ENCODE measurements at regions not wholly inside any gene's neighbourhood (a gene's known extent, or its start where the extent isn't known, plus 50 kb on each side); places are given as distances from the start of the nearest gene placed in this dataset.
"Not testable (repeated sequence)": the region's sequence is repeated elsewhere in the genome, so short reads cannot be mapped to it uniquely, and the experiment has no call there.

DNA sequence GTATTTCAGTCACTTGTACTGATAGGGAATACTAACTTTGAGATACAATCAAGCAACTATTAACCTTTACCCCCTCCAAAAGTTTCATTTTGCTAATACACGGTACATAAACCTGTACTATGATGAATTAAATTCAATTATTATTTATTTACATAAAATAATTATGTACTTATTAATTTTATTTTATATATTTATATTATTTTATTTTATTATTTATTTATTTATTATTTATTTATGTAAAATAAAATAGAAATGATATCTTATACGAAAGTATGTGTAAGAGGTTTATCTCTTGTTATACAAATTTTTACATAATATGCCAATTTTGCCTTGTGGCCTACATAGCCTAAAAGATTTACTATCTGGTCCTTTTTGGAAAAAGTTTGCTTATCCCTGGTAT lies 564.3 kb downstream of the SLITRK5 start:
- DNase-seq (ENCODE audit: low read depth) = no peak

DNA sequence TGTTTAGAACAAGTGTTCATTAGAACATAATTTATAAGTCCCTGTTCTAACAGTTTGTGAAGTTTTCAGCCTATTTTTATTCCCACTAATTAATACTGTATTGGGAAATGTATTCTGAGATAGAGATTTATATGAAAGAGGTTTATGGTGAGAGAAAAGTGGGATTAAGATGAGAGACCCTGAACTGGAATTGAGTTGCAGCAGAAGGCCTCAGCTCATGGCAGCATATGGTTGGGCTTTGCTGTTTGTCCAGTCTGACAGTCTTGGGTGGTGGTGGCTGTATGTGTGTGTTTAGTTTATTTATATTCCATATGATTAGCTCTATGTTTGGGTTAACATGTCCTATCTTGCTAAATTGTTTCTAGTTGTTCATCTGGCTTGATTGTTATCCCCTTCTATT lies 575.1 kb downstream of the SLITRK5 start:
- no peak for DNase-seq (ENCODE audit: low read depth)

DNA sequence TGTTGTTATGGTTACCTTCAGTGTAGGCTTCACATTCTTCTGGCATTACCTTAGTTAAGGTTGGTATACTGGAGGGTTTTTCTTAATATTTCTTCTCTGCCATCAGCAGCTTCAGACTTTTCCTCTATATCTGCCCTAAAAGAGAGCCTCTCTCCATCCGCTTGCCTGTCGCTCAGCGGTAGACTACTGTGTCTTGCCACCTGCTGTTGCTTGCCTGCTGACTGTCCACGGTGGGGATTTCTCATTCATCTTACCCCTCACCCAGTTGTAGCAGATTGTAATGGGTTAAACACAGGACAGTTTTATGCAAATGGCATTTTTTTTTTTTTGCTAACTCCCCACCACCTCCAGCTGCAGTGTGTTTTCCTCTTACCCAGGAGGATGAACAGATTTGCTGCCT lies 577.2 kb downstream of the SLITRK5 start:
- no peak for DNase-seq (ENCODE audit: low read depth)

DNA sequence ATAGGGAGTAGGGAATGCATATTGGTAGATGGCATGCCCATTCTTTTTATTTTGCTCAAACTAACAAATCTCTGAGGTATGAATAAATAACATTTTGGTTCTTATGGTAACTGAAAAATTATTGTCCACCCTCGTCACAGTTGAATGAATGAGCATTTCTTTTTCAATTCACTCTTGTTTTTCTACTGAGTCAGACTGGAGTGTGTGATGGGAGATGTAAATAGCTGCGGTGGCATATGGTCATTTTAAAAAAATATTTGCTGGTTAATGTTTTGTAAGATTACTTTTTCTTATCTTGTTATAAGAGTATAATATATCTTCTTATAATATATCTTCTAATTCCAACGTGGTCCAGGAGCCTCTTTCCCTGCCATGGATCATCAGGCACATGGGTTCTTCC lies 586.5 kb downstream of the SLITRK5 start:
- DNase-seq (ENCODE audit: low read depth) = no peak

DNA sequence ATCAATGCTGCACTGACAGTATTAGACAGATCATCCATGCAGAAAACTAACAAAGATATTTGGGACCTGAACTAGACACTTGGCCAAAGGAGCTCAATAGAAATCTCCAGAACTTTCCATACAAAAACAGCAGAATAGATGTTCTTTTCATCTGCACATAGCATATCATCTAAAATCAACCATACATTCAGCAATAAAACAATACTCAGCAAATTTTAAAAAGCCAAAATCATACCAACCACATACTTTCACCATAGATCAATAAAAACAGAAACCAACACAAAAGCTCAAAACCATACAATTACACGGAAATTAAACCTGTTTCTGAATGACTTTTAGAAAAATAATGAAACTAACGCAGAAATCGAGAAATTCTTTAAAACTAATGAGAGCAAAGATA lies 592.6 kb downstream of the SLITRK5 start:
- no peak for DNase-seq (ENCODE audit: low read depth)

DNA sequence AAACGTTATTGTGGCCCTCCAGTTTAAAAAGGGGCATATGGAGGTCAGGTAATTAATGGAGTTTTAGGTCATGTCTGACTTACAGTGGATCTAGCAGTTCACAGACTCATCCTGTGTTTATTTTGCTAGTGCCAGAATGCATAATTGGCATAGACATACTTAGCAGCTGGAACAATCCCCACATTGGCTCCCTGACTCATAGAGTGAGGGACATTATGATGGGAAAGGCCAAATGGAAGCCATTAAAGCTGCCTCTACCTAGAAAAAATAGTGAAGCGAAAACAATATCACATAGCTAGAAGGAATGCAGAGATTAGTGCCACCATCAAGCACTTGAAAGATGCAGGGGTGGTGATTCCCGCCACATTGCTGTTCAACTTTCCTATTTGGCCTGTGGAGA lies 610.7 kb downstream of the SLITRK5 start:
- no peak for DNase-seq (ENCODE audit: low read depth)

DNA sequence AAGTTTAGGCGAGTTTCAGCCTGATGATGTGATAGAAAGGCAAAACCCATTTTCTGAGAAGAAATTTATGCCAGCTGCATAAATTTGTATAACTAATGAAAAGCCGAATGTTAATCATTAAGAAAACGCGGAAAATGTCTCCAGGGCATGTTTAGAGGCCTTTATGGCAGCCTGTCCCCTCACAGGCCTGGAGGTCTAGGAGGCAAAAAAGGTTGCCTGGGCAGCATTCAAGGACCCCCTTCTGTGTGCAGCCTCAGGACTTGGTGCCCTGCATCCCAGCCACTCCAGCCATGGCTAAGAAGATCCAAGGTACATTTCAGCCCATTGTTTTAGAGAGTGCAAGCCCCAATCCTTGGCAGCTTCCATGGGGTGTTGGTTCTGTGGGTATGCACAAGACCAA lies 614.2 kb downstream of the SLITRK5 start:
- no peak for DNase-seq (ENCODE audit: low read depth)

DNA sequence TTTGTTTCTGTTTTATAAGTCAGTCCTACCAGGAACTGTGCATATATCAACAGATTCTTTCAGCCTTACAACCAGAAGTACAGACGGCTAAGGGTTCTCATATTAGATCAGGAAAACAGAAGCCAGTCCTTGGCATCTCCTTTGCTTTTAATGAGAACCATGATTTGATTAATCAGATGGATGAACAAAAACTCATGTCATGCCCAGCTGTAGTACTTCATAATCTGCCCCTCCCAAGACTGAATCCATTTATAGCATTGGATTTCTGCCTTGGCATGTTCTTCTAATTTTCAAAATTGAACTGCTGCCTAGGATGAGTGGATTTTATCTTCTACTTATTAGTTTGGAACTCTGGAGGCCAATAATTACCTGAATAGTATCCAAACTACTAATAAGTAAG lies 617.2 kb downstream of the SLITRK5 start:
- no peak for DNase-seq (ENCODE audit: low read depth)

DNA sequence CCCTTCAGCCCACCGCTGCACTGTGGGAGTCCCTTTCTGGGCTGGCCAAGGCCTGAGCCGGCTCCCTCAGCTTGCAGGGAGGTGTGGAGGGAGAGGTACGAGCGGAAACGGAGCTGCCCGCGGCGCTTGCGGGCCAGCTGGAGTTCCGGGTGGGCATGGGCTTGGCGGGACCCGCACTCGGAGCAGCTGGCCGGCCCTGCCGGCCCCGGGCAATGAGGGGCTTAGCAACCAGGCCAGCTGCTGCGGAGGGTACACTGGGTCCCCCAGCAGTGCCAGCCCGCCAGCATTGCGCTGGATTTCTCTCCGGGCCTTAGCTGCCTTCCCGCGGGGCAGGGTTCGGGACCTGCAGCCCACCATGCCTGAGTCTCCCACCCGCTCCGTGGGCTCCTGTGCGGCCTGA lies 620.6 kb downstream of the SLITRK5 start:
- not testable (repeated sequence) for DNase-seq (ENCODE audit: low read depth)

DNA sequence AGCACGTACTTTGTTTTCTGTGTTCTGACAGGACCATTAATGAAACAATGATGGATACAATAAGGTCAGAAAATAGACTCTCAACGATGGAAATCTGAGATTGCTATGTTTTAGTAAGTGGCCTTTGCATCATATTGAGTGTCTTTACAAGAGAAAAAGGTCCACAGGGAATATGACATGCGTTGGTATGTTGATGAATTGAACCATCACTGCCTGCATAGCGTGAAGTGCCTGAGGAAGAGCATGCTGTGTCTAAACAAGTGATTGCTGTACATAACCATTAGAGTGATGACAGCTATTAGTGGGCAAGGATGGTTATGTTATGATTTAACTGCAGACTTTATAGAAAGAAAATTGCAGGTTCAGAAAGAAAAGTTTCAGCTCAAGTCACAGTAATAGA lies 623.2 kb downstream of the SLITRK5 start:
- DNase-seq (ENCODE audit: low read depth) = no peak

DNA sequence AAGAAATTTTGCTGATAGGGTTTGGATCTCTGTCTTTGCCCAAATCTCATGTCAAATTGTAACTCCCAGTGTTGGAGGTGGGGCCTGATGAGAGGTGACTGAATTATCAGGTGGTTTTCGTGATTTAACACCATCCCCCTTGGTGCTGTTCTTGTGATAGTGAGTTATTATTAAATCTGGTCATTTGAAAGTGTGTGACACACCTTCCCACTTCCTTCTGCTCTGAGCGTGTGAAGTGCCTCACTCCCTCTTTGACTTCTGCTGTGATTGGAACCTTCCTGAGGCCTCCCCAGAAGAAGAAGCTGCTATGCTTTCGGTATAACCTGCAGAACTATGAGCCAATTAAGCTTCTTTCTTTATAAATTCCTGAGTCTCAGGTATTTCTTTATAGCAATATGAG lies 632.0 kb downstream of the SLITRK5 start:
- no peak for DNase-seq (ENCODE audit: low read depth)

DNA sequence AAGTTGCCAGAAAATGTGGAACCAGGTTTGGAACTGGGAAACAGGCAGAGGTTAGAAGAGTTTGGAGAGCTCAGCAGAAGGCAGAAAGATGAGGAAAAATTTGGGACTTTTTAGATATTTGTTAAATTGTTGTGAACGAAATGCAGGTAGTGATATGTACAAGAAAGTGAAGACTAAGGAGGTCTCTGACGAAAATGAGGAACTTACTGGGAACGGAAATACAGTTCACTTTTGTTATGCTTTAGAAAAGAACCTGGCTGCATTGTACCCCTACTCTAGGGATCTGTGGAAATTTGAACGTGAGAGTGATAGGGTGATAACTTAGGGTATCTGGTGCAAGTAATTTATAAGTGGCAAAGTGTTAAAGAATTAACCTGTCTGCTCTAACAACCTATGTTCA lies 632.4 kb downstream of the SLITRK5 start:
- no peak for DNase-seq (ENCODE audit: low read depth)

DNA sequence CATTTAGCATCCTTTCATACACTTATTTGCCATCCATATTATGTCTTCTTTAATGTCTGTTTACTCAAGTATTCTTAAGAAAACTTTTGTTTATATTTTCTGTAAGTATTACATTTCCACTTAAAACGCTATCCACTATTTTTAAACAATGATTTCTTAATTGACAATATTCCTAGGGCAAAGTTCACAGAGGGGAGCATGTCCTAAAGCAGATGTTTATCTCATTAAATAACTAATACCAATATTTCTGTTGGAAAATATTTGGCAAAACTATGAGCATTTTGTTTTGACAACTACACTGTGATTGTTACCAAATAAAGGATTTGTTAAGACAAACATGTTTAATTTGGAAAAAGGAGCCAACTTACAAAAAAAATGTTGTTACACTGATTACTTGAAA lies 643.3 kb downstream of the SLITRK5 start:
- DNase-seq (ENCODE audit: low read depth) = no peak

DNA sequence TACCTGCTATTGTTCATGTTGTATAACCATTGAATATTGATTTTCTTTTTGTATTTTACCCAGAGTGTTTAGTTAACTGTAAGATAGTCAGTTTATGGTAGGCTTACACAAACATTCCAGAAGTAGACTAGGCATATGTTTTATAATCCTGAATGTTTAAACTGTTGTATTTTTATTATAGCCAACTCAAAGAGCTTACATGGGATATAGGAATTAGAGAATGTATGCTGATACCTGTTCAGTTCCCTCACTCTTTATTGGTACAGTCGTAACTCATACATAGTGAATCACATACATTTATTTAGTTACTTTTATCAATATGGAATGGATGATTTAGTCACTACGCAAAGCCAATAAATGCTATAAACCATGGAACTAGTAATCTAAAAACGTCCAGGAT lies 657.9 kb downstream of the SLITRK5 start:
- no peak for DNase-seq (ENCODE audit: low read depth)

DNA sequence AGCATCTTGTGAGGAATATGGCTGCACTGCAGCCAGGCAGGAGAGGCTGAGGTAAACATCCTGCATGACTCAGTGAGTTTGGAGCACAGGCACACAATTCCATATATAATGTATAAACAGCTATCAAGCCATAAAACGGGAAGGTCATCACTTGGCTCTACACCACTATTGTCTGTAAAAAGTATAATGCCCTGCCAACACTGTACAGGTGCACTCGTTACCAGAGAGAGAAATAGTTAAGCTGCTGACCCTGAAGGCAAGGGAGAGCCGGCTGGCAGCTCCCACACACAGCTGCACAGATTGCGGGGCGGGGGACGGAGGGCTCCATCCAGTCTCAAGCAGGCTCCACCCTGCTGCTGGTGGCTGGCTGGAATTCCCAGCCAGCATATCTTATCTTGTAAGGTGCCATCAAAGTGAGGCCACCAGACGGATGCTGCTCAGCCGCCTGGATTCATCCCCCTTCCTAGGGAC lies 668.1 kb downstream of the SLITRK5 start:
- peak; percentile 45 for DNase-seq (ENCODE audit: low read depth)

DNA sequence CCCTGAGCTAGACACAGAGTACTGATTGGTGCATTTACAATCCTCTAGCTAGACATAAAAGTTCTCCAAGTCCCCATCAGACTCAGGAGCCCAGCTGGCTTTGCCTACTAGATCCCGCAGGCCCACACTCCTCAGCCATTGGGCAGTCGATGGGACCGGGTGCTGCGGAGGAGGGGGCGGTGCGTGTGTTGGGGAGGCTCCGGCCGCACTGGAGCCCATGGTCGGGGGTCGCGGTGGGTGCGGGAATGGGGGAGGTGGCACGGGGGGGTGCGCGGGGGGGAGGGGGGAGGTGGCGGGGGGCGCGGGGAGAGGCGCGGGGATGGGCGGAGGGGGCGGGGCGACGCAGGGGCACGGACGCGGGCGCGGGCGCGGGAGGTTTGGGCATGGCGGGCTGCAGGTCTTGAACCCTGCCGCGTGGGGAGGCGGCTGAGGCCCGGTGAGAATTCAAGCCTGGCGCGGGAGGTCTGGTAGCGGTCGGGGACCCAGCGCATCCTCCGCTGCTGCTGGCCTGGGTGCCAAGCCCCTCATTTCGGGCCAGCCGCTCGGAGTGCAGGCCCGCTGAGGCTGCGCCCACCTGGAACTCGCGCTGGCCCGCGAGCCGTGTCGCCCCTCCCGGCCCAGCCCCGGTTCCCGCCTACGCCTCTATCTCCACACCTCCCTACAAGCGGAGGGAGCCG lies 674.1 kb downstream of the SLITRK5 start:
- DNase-seq (ENCODE audit: low read depth) = no peak

DNA sequence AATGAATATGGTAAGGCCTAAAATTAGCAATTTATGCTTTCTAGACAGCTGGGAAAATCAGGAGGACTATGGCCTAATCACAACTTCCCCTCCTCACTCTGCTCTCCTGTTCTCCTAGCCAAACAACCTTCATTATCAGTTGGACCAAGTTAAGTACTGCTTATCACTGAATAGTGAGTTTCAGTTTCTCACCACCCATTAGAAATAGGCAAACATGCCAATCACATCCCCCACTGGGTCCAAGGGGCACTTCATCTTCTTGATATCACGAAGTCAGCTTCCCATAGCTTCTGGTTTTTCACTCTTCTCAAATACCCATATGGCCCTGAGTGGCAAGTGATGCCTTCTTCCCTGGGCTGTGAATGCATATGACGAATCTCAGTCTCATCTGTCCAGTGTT lies 689.6 kb downstream of the SLITRK5 start:
- no peak for DNase-seq (ENCODE audit: low read depth)

DNA sequence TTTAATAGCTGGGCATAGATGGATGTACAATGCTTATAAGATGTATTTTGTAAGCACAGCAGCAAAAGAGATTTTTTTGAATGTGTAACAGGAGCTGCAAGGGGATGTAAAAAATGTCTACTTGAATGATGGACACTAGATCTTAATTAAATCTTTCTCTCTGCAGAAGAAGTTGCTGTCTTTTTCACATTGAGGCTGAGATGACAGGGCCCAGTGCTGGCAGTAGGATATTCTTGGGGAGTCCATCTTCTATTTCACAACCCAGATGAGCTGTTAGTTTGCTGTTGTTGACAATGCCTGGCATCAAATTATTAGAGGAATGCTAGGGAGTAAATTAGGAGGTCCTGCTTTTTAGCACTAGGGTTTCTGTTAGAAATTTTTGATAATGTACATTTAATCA lies 698.7 kb downstream of the SLITRK5 start:
- DNase-seq (ENCODE audit: low read depth) = no peak

DNA sequence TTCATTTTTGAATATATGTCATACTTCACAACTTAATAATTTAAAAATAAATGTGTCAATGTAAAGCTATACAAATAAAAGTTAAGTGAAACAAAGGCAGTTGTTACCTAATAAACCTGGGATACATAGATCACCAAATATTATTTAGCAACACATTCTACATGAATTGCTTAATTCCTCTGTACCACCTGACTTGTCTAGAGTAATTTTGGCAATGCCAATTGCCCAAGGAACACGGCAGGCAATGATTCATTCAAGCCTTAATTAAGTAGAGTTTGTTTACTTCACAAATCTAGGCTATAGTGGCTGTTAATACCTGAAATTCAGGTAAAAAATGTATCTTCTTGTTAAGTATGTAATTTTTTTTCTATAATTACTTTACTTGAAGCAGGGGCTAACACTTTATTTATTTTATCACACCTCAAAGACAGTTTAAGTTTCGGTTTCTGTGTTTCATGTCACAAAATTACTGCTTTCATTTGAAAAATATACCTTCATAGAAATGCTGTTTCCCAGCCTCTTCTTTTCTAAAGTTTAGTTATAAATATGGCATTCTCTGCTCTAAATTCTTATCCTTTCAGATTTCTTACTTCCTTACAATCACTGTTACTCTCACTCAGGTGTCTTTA lies 705.7 kb downstream of the SLITRK5 start:
- no peak for DNase-seq (ENCODE audit: low read depth)

DNA sequence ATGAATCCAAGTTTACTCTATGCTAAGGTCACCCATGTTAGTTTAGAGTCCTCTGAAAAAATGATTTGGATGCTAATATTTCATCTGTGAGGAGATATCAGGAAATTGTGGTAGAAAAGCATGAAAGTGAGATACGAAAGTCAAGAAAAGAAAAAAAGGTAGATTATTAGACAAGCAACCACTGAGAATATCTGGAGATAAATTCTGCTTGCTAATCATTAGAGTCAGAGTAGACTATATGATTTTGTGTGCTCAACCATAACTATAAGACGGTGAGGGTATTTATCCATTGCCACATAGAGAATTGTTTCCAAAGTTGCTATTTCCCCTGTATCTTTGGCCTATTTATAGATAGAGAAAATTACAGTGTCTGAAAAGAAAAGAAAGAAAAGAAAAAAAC lies 706.7 kb downstream of the SLITRK5 start:
- no peak for DNase-seq (ENCODE audit: low read depth)

DNA sequence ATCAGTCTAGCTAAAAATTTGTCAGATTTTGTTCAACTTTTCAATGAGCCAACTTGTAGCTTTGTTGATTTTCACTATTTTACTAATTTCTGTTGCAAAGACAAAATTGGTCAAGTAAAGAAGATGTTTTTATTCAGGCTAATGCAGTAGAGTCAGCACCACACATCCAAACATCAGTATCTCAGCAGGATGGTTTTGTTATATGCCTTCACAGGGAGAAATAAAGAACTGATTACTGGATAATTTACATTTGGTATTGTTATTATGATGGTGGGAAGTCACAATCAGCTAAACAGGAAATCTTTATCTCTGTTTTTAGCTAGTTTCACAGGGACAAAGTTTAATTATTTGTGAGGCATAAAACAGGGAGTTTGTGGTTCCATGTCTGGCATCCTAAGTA lies 713.4 kb downstream of the SLITRK5 start:
- no peak for DNase-seq (ENCODE audit: low read depth)

DNA sequence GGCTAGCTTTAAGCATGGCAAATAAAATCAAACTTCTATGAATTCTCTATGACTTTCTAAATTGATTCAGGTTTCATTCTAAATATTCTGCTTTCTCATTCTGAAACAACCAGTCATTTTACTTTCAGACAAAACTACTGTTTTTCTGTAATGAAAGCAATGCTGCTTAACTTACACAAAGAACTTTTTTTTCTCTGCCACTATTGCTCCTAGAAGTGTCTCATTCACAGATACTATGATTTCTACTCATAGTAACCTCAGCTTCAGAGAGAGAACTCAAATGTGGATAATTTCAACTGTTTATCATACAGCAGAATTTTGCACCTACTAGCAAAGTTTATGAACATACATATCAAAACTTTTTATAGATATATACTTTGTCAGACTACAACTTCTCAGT lies 724.6 kb downstream of the SLITRK5 start:
- DNase-seq (ENCODE audit: low read depth) = no peak

DNA sequence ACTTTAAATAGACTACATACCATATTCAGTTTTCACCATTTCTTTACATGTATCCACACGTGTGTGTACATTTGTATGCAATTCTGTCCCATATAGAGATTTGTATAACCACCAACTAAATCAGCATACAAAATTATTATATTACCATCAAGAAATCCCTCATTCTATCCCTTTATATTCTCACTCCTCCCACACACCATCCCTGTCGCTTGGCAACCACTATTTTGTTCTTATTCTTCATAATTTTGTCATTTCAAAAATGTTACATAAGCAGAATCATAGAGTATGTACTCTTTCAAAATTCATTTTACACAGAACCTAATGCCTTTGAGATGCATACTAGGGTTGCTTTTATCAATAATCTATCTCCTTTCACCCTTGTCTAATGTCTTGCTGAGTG lies 740.5 kb downstream of the SLITRK5 start:
- DNase-seq (ENCODE audit: low read depth) = no peak

DNA sequence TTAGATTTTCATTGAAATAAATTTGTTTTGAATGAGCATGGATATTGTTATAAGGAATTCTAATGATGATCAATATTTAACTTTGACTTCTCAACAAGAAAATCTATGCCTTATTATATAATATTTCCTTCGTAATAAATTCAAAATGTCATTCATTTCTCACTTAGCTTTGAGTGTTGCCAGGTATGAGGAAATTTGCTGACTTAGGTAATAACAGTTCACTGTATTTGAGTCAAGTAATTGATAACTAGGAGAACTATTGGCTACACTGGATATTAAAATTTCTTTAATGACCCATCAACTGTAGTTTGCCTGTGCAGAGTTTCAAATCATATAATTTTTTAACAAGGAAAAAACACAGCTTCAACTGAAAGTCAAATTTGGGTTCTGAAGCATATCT lies 746.6 kb downstream of the SLITRK5 start:
- no peak for DNase-seq (ENCODE audit: low read depth)

Data from ELR (cell line).